ENCODE measurements at regions not wholly inside any gene's neighbourhood (a gene's known extent, or its start where the extent isn't known, plus 50 kb on each side); places are given as distances from the start of the nearest gene placed in this dataset.

- no peak for TF ChIP-seq CTCF (conservative IDR thresholded peaks at IDR 0.05)
- no peak overlapping the region for H3K27ac ChIP-seq
Measured at GRCh38 chr7:23887660-23888059, 177.6 kb downstream of the STK31 start.

GRCh38 chr7:23888958-23889357 lies 178.9 kb downstream of the STK31 start:
- TF ChIP-seq CTCF (conservative IDR thresholded peaks at IDR 0.05): no peak
- no peak overlapping the region for H3K27ac ChIP-seq

DNA sequence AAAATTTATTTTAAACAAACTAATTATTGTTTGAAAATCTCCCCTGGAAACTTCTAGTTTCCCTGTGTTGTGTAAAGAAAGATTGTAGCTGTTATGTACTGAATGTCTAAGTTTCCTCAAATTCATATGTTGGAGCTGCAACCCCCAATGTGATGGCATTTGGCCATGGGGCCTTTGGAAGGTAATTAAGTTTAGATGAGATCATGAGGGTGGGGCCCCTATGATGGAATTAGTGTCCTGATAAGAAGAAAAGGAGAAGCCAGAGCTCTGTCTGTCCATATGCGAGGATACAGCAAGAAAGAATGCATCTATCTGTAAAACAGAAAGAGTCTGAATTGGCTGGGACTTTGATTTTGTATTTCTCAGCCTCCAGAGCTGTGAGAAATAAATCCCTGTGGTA lies 179.5 kb downstream of the STK31 start:
- H3K27ac ChIP-seq: no peak overlapping the region
- no peak for TF ChIP-seq CTCF (conservative IDR thresholded peaks at IDR 0.05)

GRCh38 chr7:23892019-23892418 lies 182.0 kb downstream of the STK31 start:
- no peak for TF ChIP-seq CTCF (conservative IDR thresholded peaks at IDR 0.05)
- no peak overlapping the region for H3K27ac ChIP-seq

GRCh38 chr7:23893176-23893941 lies 183.3 kb downstream of the STK31 start:
- H3K27ac ChIP-seq: no peak overlapping the region
- no peak for TF ChIP-seq CTCF (conservative IDR thresholded peaks at IDR 0.05)

DNA sequence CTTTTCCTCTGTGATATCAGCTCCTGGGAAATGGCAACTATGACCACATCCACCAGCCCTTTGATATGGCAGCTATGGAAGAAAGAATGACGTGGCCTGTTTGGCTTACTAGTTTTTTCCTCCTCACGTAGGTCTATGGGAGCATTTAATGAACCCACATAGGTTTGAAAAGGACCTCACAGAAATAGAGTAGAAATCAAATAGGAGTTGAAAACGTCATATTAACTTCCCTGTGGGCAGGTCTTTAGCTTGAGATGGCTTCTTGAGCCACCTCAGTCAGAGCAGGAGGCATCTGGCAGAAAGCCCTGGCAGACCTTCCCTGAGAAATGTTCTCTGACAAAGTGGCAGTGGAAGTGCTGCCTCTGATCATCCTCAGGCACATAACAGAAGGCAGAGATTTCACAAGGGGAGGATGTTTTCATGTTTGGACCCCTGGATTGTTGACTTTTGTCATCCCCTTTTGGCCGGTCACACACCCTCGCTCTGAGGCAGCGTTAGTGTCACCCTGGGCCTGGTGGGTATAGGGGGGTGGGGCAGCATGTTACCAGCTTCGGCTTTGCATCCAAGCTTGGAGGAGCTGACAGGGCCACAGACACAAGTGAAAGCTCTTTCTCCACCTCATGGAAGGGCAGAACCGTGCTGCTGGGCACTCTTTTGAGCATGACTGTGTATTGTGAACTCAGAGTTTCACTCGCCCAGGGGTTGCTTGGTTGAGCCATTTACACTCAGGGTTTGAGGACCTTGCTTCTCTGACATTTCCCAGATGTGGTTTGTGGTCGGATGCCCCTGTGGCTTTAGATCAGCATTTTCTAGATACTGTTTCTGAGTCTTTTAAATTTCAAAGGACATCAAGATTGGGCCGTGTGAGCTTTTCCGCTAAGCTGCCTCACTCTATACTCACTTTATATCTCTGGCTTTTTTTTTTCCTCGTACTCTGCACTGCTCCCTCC lies 184.2 kb downstream of the STK31 start:
- no peak overlapping the region for H3K27ac ChIP-seq
- no peak for TF ChIP-seq CTCF (conservative IDR thresholded peaks at IDR 0.05)

DNA sequence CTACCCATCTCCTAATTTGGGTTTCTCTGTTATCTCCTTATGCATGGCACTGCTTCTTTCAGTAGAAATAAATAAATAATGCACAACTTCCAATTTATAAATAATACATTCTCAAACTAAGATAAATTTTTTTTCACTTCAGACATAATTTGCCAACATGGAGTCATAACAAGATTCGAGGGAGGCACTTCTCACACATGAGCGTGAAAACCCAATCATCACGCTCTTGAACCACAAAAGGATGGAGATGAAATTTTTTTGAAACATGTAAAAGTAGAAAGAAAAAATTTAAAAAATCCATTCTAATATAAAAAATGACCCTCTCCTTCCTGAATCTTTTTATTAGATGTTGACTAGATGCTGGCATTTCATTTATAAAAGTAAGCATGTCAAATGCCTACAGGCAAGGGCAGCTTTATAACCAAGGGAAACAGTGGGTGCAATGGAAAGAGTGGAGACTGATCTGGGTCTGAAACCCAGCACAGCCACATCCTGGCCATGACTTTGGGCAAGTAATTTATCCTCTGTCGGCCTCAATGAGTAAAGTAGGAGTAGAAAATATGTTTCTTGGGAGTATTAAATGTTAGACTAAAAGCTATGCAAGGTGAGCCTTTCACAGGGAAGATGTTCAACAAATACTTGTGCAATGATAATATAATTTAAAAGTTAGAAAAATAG lies 185.0 kb downstream of the STK31 start:
- no peak overlapping the region for H3K27ac ChIP-seq
- no peak for TF ChIP-seq CTCF (conservative IDR thresholded peaks at IDR 0.05)
